ENCODE measurements at regions not wholly inside any gene's neighbourhood (a gene's known extent, or its start where the extent isn't known, plus 50 kb on each side); places are given as distances from the start of the nearest gene placed in this dataset.

DNA sequence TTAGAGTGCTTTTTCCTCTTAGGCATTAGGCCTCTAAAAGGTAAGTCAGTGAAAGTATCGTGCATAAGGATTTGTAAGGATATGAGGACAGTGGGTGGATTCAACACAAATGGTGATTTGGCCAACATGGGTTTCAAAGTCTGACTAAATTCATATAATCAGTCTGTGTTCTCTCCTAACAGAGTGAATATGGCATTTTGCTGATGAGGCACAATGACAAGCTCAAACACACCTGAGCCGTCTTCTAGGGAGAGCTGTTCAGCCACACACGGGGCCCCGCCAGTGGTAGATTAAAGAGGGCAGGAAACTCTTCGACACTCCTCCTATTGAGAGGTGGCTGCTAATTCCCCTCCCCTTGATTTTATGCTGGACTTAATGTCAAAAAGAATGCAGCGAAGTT lies 59.5 kb upstream of the PROKR2 start:
- TF ChIP-seq, protein P1, sequence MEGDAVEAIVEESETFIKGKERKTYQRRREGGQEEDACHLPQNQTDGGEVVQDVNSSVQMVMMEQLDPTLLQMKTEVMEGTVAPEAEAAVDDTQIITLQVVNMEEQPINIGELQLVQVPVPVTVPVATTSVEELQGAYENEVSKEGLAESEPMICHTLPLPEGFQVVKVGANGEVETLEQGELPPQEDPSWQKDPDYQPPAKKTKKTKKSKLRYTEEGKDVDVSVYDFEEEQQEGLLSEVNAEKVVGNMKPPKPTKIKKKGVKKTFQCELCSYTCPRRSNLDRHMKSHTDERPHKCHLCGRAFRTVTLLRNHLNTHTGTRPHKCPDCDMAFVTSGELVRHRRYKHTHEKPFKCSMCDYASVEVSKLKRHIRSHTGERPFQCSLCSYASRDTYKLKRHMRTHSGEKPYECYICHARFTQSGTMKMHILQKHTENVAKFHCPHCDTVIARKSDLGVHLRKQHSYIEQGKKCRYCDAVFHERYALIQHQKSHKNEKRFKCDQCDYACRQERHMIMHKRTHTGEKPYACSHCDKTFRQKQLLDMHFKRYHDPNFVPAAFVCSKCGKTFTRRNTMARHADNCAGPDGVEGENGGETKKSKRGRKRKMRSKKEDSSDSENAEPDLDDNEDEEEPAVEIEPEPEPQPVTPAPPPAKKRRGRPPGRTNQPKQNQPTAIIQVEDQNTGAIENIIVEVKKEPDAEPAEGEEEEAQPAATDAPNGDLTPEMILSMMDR (IDR thresholded peaks at IDR 0.05; ENCODE audit: extremely low read depth, insufficient read depth, missing control alignments) = no peak
- DNase-seq (ENCODE audit: low spot score) = no peak
- in situ Hi-C loops (cut with MboI; ENCODE audit: low pct_unique_long_range_greater_than_20kb, low sequenced_read_pairs, unreplicated experiment) = no loop called here

DNA sequence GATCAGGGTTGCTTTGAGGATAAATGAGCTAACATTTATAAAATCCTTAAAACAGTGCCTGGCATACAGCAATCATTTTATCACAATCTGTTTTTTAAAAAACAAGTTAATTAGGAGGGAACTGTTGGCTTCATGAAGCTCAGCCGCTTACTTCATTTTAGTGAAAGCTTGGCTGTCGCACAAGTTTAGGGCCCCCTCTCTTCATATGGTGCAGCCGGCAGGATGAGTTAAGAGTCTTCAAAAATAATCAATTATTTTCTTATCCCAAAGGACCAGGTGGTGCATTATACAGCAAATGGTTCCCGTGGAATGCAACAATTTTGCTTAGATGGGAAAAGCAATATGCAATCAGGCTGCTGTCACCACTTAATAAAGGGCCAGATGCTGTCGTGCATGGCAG lies 57.4 kb upstream of the PROKR2 start:
- no peak for DNase-seq (ENCODE audit: low spot score)
- TF ChIP-seq, protein P1 (IDR thresholded peaks at IDR 0.05; ENCODE audit: extremely low read depth, insufficient read depth, missing control alignments) = no peak
- in situ Hi-C loops (cut with MboI; ENCODE audit: low pct_unique_long_range_greater_than_20kb, low sequenced_read_pairs, unreplicated experiment) = no loop called here

DNA sequence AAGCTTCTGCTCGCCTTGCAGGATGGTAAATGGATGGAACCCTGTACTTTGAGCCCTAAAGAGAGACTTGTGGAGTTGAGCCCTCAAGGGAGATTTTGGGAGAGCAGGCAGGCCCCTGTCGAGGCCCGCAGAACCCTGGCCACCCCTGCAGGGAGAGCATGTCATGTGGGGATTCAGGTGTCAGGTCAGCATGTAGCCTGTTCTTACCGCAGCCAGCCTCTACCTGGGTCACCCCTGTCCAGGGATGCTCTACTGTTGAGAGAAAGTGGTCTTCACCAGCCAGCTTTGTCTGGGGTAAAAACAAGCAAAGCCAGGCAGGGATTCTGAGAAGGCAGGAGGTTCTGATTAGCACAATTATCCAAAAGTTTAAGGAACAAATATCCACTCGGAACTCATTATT lies 55.6 kb upstream of the PROKR2 start:
- TF ChIP-seq, protein P1 (IDR thresholded peaks at IDR 0.05; ENCODE audit: extremely low read depth, insufficient read depth, missing control alignments) = no peak
- DNase-seq (ENCODE audit: low spot score) = no peak
- in situ Hi-C loops (cut with MboI; ENCODE audit: low pct_unique_long_range_greater_than_20kb, low sequenced_read_pairs, unreplicated experiment) = no loop called here

DNA sequence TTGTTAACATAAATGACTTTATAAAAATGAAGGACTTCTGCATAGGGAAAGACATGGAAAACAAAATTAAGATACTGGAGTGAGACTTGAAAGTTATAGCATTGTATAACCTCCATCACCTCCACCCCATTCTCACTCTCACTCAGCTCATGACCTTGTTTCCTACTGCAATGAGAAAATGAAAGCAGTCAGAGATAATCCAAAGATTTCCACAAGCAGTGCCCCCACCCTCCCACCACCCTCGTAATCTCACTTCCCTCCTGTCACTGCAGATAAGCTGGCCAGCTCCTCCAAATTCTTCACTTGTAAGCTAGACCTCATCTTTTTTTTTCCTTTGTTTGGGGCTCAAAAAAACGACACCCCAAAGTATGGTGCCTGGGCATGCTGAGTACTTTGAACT lies 52.9 kb upstream of the PROKR2 start:
- no peak for DNase-seq (ENCODE audit: low spot score)
- TF ChIP-seq, protein P1 (IDR thresholded peaks at IDR 0.05; ENCODE audit: extremely low read depth, insufficient read depth, missing control alignments) = no peak
- in situ Hi-C loops (cut with MboI; ENCODE audit: low pct_unique_long_range_greater_than_20kb, low sequenced_read_pairs, unreplicated experiment) = no loop called here

All from GM13977 (cell line).